M059J (cell line): ENCODE measurements at regions not wholly inside any gene's neighbourhood (a gene's known extent, or its start where the extent isn't known, plus 50 kb on each side); places are given as distances from the start of the nearest gene placed in this dataset.
"Not testable (repeated sequence)": the region's sequence is repeated elsewhere in the genome, so short reads cannot be mapped to it uniquely, and the experiment has no call there.

ENCODE experiments used
- DNase-seq: peaks from one replicate; pipeline ENCODE4 v3.0.0-alpha.2; 2012; ENCODE audit warnings: low read depth

DNA sequence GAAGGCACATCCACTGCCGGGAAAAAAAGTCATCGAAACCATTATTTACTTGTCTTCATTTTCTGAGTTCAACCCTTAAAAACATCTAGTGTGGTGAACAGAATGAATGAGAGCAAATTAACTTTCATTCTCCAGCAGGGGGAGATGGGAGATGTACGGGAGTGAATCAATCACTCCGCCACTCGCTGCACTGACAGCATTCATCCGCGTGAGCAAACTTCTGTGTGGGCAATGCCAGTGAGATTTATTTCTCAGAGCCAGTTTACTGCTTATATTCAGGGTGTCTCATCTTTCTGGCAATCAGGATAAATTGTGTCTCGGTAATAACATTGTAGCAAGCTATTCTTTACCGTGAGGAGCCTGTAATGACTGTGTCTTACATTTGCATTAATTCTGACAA lies 463.6 kb upstream of the MIS18BP1 start:
- DNase-seq: no peak

DNA sequence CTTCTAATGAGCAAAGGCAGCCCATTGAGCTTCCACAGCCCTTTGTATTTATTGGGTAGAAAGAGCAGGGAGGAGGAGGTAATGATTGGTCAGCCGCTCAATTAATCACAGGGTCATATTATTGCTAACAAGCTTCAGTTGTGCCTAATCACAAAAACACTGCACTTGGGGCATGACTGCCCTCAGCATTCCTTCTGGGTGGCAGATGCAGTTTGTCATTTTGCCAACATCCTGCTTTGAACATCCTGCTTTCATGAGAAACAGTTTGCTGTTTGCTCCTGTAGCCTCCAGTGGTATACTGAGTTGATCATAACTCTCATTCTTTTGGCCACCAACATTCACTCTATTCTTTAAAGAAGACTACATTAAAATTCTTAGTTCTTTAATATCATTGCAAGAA lies 462.9 kb upstream of the MIS18BP1 start:
- peak; percentile 44 for DNase-seq

DNA sequence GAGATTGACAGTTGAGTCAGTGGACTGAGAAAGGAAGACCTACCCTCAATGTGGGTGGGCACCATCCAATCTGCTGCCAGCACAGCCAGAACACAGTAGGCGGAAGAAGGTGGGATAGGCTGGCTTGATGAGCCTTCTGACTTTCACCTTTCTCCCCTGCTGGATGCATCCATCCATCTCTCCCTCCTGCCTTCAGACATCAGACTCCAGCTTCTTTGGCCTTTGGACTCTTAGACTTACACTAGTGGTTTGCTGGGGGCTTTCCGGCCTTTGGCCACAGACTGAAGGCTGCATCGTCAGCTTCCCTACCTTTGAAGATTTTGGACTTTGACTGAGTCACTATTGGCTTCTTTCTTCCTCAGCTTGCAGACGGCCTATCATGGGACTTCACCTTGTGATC lies 456.5 kb upstream of the MIS18BP1 start:
- no peak for DNase-seq

DNA sequence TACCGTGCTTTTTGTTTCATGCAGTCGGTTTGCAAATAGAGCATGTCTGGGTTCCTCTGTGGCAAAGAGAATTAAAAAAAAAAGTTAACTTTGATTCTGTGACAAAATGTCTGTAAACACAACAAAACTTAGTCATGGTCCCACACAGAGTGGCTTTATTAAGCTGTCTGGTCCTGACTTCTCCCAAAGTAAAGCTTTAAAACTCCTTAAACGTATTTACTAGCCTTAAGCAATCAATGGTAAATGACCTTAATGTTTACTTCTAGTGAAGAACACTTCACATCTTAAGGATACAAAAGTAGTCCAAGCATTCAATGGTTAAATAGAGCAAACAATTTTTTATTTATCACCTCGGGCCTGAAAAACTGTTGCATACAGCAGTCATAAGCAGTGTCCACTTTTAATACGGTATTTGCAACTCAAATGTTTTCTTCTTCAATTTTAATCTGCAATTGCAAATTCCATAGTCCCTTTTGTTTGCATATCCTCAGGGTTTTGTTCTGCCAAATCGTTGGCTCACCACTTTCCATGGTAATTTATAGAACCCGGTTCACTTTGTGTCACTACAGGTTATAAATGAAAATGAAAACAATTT lies 453.0 kb upstream of the MIS18BP1 start:
- no peak for DNase-seq

DNA sequence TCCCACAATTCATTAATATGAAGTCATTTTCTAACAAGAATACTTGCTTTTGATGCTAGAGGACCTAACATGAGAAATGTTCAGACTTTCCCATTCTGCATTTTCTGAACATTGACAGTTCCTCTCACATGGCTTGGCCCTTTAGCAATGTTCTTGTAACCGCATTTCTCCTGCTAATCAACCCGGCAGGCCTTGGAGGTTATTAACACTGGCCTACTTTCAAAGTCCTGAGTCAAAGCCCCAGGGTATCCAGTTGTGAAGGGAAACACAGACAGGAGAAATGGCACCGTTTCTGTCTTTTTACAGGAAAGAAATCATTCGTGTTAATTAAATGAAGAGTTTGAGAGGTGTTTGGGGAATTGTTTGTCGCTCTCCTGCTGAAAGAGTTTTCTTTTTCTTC lies 446.5 kb upstream of the MIS18BP1 start:
- DNase-seq: peak; percentile 62

DNA sequence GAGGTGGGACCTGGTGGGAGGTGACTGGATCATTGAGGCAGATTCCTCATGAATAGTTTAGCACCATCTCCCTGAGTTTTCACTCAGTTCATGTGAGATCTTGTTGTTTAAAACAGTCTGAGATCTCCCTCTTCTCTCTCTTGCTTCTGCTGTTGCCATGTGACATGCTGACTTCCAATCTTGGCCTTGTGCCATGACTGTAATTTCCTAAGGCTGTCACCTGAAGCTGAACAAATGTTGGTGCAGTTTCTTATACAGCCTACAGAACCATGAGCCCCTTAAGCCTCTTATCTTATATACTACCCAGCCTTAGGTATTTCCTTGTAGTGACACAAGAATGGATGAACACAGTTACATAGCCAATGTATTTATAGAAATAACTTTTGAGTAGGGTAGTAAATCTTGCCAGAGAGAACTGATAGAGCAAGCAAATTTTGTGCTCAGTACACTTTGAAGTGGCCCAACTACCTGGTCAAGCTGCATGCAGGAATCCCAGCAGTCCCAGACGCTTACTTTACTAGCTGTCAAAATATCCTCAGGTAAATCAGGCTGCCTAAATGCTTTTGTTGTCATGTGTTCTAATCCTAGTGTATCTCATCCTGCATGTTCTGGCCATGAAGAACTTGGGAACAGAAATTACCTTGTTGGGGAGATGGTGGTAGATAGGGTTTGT lies 445.6 kb upstream of the MIS18BP1 start:
- DNase-seq: peak; percentile 48

DNA sequence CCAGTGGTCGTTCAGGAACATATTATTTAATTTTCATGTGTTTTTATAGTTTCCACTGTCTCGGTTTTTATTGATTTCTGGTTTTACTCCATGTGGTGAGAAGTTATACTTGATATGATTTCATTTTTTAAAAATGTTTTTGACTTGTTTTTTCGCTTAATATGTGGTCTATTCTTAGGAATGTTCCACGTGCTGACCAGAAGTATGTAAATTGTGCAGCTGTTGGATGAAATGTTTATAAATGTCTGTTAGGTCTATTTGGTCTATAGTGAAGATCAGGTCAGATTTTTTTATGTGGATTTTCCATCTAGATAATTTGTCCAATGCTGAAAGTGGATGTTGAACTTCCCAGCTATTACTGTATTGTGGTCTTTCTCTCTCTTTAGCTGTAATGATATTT lies 433.8 kb upstream of the MIS18BP1 start:
- DNase-seq: no peak

DNA sequence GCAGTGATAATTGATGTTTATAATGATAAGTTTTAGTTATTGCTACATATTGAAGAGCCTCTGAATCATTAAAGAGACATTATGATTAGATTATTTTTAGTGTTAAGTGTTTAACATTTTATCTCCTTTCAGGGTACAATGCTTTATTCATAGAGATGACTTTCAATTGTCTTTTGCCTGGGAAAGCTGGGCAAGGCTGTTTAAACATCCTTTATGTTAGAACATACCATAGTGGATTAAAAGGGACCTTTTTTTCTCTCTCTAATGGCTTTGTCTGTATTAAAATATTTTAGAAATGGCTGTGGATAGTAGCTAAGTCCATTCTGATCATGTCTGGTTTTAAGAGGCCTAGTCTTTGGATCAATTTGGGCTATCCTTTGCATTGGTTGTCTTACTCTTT lies 427.5 kb upstream of the MIS18BP1 start:
- DNase-seq: no peak

DNA sequence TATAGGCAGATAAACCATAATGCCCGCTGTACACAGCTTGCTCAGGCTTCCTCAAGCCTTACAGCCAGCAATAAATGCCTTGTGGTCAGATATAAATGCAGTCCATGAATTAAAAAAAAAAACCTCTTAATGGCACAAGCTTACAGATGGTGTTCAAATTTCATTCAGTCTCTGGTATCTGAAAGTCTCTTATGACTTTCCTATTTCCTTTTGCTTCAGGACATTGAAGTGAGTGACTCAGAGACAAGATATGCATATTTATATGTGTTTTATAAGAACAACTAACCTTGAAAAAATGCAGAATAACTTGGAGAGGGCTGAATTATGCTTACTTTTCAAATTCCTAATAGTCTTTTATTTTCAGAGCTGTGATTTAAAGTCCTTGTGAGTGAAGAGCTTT lies 426.9 kb upstream of the MIS18BP1 start:
- DNase-seq: peak; percentile 92

DNA sequence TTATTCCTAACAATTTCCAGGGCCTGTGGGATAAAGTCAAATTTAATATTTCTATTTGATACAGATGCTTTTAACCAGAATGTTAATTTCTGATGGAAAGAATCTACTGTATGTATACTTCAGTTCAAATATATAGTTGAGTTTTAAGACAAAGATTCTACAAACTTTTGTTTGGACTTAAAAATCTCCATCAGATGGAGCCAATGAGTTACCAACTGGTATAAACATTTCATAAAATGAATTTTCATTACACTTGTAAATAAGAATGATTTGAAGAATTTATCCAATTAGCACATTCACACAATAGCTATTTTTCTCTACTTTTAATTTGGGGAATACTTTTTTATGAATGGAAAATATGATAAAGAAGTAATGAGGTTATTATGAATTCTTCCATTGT lies 425.2 kb upstream of the MIS18BP1 start:
- no peak for DNase-seq

DNA sequence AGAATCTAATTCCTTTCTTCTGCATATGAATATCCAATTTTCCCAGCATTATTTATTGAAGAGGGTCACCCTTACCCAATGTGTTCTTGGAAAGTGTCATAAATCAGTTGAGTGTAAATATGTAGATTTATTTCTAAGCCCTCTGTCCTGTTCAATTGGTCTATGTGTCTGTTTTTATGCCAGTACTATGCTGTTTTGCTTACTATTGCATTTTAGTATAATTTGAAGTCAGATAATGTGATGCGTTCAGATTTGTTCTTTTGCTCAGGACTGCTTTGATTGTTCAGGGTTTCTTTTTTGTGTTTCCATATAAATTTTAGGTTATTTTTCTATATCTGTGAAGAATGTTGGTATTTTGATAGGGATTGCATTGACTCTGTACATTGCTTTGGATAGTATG lies 420.4 kb upstream of the MIS18BP1 start:
- no peak for DNase-seq

DNA sequence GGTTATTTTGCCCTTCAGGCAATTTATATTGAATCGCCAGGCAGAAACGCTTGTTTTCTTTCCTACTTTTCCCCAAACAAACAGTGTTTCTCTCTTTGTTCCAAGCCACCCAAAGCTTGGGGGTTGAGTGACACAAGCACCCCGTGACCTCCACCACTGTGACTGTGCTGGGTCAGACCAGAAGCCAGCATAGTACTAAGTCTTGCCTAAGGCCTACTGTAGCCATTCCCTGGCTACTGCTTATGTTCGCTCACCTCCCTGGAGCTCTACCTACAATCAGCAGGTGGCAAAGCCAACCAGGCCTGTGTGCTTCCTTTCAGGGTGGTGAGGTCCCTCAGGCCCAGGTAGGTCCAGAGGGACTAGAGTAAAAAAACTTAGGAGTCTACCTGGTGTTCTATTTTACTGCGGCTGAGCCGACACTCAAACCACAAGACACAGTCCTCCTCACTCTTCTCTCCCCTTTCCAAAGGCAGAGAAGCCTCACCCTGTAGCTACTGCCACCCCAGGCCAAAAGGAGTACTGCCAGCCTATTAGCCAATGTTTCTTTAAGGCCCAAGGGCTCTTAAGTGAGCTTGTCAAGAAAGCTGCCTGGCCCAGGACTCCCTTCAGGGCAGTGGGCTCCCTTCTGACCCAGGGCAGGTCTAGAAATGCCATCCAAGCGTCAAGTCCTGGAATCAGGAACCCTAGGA lies 411.8 kb upstream of the MIS18BP1 start:
- DNase-seq: no peak

DNA sequence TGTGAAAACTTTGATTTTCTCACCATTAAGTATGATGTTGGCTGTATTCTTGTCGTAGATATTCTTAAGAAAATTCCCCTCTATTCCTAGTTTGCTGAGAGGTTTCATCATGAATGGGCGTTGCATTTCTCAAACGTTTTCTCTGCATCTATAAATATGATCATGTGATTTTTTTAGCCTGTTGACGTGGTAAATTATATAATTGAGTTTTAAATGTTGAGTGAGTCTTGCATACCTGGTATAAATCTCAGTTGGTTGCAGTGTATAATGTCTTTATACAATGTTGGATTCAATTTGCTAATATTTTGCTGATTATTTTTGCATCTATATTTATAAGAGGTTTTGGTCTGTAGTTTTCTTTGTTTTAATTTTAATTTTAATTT lies 405.9 kb upstream of the MIS18BP1 start:
- DNase-seq: no peak

DNA sequence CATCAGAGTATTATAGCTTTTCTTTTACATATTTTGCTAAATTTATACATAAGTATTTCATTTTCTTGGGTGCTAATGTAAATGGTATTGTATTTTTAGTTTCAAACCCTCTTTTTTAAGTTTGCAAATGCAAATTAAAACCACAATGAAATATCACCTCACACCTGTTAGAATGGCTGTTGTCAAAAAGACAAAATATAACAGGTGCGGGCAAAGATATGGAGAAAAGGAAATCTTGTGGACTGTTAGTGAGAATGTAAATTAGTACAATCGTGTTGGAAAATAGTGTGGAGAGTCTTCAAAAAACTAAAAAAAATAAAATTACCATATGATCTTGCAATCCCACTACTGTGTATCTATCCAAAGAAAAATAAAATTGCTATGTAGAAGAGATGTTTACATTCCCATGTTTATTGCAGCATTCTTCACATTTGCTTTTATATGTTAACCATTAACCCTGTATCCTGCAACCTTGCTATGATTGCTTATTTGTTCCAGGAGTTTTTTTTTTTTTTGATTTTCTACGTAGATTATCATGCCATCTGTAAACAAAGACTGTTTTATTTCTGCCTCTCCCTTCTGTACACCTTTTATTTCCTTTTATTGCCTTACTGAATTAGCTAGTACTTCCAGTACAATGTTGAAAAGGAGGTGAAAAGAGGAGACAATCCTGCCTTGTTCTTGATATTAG lies 405.4 kb upstream of the MIS18BP1 start:
- no peak for DNase-seq

DNA sequence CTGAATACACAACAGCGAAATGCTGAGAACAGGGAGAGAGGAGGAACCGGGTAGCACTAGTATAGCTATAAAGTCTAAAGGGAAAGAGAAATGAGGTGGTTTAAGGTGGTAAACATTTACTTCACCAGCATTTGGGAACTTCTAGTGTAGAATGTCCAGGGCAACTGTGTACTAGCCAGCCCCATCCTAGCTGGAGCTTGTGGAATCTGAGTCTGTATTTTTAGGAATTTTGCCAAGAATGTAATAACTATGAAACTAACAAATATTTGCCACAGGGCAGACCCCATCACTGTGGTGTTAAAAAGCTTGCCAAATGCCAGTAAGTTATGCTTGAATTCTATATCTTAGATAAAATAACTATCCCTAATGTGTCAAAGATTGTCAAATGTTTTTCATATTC lies 398.9 kb upstream of the MIS18BP1 start:
- peak; percentile 22 for DNase-seq

DNA sequence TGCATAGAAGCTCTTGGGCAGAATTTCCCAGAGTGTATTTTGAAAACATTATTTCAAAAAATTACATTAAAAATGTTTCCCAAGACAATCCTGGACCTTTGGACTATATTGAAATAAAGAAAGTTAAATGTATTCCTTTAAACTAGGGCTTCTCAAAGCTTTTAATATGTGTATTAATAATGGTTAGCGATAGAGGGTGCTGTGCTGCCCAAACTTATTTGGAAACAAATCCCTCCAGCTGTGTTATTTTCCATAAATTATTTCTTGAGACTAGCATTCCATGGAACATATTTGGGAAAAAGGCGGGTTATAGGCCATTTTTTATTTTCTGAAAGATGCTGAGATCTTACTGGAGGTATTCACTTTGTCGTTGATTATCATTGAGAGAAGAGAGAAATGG lies 397.8 kb upstream of the MIS18BP1 start:
- DNase-seq: no peak

DNA sequence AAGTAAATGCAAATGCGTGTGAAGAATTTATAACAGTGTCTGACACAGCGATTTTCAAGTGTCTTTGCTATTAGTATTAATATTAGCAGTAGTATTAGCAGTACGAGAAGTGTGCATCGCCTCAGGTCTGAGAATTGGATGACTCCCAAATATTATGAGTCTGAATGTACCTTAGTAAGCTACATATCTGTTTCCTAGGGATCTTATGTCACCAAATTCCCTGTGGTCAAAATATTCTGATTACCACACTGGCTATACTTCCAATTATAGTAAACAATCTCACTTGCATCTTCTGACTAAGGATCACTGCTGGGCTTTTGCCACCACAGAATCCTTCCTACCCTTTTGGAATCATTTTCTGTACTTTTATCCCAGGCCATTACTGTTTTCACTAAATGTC lies 396.0 kb upstream of the MIS18BP1 start:
- peak; percentile 33 for DNase-seq

DNA sequence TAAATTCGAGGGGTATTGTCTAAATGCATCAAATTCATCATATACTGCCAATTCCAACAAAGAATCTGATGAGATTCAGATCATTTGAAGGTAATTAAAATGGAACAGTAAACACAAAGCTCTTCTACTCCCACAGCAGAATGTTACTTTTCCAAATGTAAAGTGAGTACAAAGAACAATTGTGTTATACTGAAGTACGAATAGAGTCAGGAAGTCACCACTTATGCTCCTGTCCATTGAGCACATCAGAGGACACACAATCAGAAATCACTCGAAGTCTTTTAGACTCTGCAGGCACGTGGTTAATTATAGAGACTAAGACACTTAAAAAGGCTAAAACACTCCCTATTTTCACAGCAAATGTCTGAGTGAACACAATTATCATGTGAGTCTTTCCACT lies 388.5 kb upstream of the MIS18BP1 start:
- no peak for DNase-seq

DNA sequence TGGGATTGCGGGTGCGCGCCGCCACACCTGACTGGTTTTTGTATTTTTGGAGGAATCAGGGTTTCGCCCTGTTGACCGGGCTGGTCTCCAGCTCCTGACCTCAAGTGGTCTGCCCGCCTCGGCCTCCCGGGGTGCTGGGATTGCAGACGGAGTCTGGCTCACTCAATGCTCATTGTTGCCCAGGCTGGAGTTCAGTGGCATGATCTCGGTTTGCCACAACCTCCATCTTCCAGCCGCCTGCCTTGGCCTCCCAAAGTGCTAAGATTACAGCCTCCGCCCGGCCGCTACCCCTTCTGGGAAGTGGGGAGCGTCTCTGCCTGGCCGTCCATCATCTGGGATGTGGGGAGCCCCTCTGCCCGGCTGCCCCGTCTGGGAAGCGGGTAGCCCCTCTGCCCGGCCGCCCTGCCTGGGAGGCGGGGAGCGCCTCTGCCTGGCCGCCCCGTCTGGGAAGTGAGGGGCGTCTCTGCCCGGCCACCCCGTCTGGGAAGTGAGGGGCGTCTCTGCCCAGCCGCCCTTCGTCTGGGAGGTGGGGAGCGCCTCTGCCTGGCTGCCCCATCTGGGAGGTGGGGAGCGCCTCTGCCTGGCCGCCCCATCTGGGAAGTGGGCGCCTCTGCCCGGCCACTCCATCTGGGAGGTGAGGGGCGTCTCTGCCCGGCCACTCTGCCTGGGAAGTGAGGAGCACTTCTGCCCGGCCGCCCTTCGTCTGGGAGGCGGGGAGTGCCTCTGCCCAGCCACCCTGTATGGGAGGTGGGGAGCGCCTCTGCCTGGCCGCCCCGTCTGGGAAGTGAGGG lies 381.8 kb upstream of the MIS18BP1 start:
- not testable (repeated sequence) for DNase-seq

DNA sequence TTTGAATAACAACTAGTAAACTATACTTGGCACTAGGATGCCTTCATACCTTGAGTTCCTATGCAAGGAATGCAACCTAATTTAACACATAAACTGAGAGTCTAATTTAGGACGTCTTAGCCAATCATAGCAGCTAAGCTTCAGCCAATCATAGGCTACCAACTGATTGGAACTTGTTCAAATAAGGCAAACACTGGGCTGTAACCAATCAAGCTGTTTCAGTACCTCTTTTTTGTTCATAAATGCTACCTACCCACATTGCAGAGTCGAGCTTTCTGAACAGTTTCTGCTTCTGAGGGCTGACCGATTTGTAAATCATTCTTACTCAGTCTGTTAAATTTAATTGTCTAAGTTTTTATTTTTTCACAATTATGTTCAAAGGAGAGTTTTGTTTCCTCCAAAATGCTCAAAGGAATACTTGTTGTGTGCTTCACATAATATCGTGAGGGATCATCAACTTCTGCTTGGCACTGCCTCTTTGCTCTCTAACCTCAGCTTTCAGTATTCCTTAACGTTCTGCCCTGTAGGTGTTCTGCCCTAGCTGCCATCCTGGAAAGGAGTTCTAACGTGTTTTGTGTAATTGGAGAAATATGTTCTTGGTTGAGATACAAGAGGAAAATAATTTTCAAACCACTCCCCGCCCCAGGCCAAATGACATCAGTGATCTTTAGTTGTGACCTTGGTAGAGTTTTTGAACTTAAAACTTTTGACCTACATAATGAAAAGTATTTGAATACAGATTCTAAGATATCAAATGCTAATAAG lies 380.4 kb upstream of the MIS18BP1 start:
- DNase-seq: peak; percentile 9

DNA sequence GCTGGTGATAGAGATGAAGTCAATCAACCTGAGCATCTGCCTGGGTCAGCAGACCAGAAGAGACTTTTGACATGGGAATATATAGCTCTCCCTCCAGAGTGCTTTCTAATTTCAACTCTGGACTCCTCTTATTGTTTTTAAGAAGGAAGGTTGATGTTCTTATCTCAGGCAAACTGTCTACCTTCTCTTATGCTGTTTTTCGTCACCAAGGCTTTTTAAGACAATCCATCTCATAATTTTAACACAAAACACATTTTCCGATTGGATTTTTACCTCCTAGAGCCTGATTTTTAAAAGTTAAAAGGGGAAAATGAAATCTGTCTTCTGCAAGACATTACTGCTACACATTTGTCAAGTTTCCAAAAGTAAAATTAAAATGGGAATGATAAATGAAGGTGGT lies 368.7 kb upstream of the MIS18BP1 start:
- DNase-seq: no peak
